ENCODE measurements at regions not wholly inside any gene's neighbourhood (a gene's known extent, or its start where the extent isn't known, plus 50 kb on each side); places are given as distances from the start of the nearest gene placed in this dataset.

DNA sequence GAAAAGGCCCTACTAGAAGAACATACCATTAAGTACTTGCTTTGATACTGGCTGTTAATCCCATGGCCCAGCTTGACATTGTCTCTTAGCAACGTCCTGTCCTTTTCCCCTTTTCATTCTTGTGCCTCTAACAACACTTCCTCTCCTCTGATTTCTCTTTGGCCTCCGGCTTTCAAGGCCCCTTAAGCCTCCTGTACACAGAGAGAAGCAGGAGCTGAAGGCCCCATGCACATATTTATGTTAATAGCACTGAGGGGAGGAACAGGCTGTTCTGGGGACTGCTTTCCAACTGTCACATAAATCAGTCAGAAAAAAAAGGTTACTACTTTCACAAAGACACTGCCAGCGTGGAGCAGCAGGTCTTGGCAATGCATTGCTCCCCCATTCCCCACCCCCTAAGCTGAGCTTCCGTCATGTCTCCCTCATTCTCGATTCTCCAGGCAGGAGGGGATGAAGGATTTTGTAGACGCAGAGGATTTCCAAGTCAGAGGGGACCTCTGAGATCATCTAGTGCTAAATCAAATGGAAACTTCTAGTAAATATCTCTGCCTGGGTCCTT, 257.4 kb upstream of the ADAMTS9 start:
- Histone ChIP-seq H3K36me3 (ENCODE audit: control insufficient read depth, insufficient read depth, low read length) (no peaks in the 10 kb centered on the region), H3K4me3 (ENCODE audit: low read depth, low read length) (no peak overlapping the region), H3K27me3 (ENCODE audit: control insufficient read depth, insufficient read depth, low read length) (no peaks in the 10 kb centered on the region)
- DNase-seq (ENCODE audit: low read depth) (no peak), FAIRE-seq (no peak)
- TF ChIP-seq, protein P1, sequence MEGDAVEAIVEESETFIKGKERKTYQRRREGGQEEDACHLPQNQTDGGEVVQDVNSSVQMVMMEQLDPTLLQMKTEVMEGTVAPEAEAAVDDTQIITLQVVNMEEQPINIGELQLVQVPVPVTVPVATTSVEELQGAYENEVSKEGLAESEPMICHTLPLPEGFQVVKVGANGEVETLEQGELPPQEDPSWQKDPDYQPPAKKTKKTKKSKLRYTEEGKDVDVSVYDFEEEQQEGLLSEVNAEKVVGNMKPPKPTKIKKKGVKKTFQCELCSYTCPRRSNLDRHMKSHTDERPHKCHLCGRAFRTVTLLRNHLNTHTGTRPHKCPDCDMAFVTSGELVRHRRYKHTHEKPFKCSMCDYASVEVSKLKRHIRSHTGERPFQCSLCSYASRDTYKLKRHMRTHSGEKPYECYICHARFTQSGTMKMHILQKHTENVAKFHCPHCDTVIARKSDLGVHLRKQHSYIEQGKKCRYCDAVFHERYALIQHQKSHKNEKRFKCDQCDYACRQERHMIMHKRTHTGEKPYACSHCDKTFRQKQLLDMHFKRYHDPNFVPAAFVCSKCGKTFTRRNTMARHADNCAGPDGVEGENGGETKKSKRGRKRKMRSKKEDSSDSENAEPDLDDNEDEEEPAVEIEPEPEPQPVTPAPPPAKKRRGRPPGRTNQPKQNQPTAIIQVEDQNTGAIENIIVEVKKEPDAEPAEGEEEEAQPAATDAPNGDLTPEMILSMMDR (IDR thresholded peaks at IDR 0.05; ENCODE audit: insufficient read depth, low read length, severe bottlenecking), result no peak

DNA sequence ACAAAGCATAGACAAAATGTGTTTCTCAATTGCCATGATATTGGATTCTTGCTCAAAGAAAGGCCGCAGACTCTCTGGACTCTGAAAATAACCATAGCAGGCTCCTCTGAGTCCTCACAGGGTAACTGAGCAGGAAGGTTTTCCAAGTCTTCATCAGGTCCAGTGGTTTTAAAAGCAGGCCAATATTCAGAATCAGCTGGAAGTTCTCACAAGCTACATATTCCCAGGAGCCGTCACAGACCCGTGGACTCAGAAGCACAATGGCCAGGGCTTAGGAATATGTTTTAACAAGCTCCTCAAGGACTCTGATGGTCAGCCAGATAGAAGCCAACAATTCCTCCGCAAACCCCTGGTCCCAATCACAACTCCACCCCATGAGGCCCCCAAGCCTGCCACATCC, 256.1 kb upstream of the ADAMTS9 start:
- FAIRE-seq, result no peak
- H3K36me3 ChIP-seq (ENCODE audit: control insufficient read depth, insufficient read depth, low read length), result no peaks in the 10 kb centered on the region
- TF ChIP-seq, protein P1 (IDR thresholded peaks at IDR 0.05; ENCODE audit: insufficient read depth, low read length, severe bottlenecking), result no peak
- no peak for DNase-seq (ENCODE audit: low read depth)
- H3K27me3 ChIP-seq (ENCODE audit: control insufficient read depth, insufficient read depth, low read length), result no peaks in the 10 kb centered on the region
- no peak overlapping the region for H3K4me3 ChIP-seq (ENCODE audit: low read depth, low read length)

DNA sequence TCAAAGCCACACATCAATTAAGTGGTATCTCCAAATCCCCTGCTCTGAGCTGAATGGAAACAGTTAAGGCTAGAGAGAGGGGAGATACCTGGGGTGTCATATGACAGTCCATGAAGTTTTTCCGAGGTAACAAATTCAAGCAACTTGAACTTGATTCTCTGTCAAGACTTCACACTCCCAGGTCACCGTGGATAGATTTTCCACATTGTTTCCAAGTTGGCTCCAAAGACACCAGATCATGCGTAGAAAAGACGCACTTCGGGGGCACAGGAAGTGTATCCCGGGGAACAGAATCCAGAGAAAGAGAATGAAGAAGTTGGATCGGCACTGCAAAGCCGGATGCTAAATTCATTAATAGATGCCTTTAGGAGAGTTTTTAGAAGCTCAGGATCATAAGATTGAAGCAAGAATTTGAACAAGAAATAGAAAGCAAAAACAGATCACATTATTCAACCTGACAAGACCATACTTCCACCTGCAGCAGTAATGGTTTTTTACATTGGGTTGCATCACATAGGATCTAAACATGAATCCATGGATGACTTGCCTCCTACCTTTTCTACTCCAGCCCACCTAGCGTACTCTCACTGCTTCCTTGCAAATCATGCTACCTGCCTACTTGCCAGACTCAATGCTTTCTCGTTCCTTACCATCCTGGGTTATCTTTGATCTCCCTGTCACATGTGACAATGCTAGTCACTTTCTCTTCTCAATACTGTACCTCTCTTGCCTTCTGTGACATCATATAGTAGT, 253.0 kb upstream of the ADAMTS9 start:
- FAIRE-seq (peak; percentile 43), DNase-seq (ENCODE audit: low read depth) (no peak)
- Histone ChIP-seq H3K27me3 (ENCODE audit: control insufficient read depth, insufficient read depth, low read length) (no peaks in the 10 kb centered on the region), H3K4me3 (ENCODE audit: low read depth, low read length) (no peak overlapping the region), H3K36me3 (ENCODE audit: control insufficient read depth, insufficient read depth, low read length) (no peaks in the 10 kb centered on the region)
- TF ChIP-seq, protein P1 (IDR thresholded peaks at IDR 0.05; ENCODE audit: insufficient read depth, low read length, severe bottlenecking), result no peak

DNA sequence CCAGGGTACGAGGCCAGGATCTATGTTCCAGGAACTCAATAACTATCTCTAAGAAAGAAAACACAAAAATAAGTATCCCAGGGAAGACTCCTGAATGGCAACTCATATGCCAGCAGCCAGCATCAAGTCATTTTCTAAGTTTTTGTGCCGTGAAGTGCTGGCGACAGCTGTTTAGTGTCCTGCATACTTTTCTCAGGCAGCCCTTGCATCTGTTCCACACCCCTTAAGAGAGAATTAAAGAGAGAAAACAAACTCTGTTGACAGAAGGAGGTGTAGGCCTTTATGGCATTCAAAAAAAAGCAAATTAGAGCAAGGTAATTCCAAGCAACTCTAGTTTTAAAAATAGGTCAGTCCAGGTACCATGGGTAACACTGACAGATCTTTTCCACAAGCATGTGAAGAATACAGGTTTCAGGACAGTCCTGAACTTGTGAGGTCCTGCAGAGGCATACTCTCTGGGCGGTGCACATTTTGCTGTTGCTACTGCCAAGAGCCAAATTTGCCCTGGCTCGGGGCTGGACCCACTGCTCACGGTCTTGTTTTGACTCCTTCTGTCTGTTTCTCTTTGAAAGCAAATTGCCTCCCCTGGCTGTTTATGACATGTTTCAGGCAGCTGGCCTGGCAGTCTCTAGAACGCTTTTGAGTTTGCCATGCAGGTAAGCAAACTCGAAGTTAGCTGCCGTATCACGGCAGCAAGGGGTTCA, 252.1 kb upstream of the ADAMTS9 start:
- no peak for DNase-seq (ENCODE audit: low read depth)
- TF ChIP-seq, protein P1 (IDR thresholded peaks at IDR 0.05; ENCODE audit: insufficient read depth, low read length, severe bottlenecking), result no peak
- no peaks in the 10 kb centered on the region for H3K36me3 ChIP-seq (ENCODE audit: control insufficient read depth, insufficient read depth, low read length)
- no peaks in the 10 kb centered on the region for H3K27me3 ChIP-seq (ENCODE audit: control insufficient read depth, insufficient read depth, low read length)
- no peak for FAIRE-seq
- no peak overlapping the region for H3K4me3 ChIP-seq (ENCODE audit: low read depth, low read length)

DNA sequence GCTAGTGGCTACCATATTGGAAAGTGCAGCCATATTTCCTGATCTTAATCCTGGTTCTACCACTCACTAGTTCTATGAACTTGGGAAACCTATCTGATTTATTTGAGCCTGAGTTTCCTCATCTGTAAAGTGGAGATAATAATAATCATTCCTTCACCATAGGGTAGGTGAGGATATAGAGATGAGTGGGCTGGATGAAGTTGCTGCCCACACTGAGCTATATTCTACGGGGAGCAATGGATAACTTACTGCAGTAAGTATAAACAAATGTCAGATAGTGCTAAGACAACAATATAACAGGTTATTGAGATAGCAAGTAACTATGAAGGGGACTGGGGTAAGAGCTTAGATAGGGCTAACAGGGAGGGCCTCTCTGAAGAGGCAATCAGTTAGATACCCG, 251.5 kb upstream of the ADAMTS9 start:
- DNase-seq (ENCODE audit: low read depth), result no peak
- no peak for FAIRE-seq
- TF ChIP-seq, protein P1 (IDR thresholded peaks at IDR 0.05; ENCODE audit: insufficient read depth, low read length, severe bottlenecking), result no peak

More for the DNA sequence above, 251.5 kb upstream of the ADAMTS9 start:
- H3K27me3 ChIP-seq (ENCODE audit: control insufficient read depth, insufficient read depth, low read length), result no peaks in the 10 kb centered on the region
- H3K4me3 ChIP-seq (ENCODE audit: low read depth, low read length), result no peak overlapping the region
- H3K36me3 ChIP-seq (ENCODE audit: control insufficient read depth, insufficient read depth, low read length), result no peaks in the 10 kb centered on the region

Data from bronchial epithelial cell (primary cell).